ENCODE measurements at regions not wholly inside any gene's neighbourhood (a gene's known extent, or its start where the extent isn't known, plus 50 kb on each side); places are given as distances from the start of the nearest gene placed in this dataset.

DNA sequence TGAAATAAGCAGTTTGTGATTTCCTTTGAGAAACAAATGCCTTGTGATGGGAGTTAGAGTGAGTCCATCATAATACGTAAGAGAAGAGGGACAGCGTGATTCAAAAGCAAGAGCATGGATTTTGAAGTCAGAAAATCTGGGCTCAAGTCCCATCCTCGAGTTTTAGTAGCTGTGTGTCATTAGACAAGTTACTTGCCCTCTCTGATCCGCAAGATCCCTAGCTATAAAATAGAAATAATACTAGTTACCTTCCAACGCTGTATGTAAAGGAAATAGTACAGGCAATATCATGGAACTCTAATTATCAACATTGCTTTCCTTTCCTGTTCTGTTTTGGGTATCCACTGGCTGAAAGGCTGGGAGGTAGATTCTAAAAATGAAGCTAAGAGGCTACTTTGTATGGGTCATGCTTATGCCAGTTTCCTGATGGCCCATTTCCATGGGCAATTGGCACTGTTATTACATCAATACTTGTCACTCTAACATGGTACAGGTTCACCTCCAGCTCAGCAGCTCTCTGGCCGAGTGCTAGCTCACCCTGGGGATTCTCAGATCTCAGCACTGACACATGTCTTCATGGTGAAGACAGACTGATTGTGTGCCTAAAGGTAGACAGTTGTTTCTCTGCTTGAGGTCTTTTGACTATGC lies 241.7 kb upstream of the KLF4 start:
- H3K4me3 ChIP-seq (ENCODE audit: low read depth, low read length) = no peak overlapping the region
- DNase-seq (ENCODE audit: low read depth) = no peak
- TF ChIP-seq, protein P1, sequence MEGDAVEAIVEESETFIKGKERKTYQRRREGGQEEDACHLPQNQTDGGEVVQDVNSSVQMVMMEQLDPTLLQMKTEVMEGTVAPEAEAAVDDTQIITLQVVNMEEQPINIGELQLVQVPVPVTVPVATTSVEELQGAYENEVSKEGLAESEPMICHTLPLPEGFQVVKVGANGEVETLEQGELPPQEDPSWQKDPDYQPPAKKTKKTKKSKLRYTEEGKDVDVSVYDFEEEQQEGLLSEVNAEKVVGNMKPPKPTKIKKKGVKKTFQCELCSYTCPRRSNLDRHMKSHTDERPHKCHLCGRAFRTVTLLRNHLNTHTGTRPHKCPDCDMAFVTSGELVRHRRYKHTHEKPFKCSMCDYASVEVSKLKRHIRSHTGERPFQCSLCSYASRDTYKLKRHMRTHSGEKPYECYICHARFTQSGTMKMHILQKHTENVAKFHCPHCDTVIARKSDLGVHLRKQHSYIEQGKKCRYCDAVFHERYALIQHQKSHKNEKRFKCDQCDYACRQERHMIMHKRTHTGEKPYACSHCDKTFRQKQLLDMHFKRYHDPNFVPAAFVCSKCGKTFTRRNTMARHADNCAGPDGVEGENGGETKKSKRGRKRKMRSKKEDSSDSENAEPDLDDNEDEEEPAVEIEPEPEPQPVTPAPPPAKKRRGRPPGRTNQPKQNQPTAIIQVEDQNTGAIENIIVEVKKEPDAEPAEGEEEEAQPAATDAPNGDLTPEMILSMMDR (IDR thresholded peaks at IDR 0.05; ENCODE audit: insufficient read depth, low read depth, low read length, missing control alignments) = no peak

DNA sequence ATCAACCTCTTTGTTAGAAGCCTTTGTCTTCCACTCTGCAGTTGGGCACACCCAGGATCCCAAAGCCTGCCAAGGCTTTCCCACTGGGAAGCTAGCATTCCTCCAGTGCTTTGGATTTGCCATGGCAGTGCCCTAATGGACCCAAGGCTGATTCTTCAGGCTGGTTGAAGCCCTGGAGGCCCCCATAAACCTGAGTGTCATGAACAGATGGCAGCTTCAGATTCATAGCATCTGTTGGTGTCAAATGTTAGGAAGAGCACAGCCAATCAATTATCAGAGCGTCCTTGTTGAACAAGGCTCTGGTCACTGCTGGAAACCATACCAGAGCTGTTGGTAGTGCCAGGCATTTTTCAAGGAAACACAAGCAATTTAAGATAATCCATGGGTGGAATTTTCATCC lies 241.1 kb upstream of the KLF4 start:
- TF ChIP-seq, protein P1 (IDR thresholded peaks at IDR 0.05; ENCODE audit: insufficient read depth, low read depth, low read length, missing control alignments) = no peak
- H3K4me3 ChIP-seq (ENCODE audit: low read depth, low read length) = no peak overlapping the region
- no peak for DNase-seq (ENCODE audit: low read depth)

DNA sequence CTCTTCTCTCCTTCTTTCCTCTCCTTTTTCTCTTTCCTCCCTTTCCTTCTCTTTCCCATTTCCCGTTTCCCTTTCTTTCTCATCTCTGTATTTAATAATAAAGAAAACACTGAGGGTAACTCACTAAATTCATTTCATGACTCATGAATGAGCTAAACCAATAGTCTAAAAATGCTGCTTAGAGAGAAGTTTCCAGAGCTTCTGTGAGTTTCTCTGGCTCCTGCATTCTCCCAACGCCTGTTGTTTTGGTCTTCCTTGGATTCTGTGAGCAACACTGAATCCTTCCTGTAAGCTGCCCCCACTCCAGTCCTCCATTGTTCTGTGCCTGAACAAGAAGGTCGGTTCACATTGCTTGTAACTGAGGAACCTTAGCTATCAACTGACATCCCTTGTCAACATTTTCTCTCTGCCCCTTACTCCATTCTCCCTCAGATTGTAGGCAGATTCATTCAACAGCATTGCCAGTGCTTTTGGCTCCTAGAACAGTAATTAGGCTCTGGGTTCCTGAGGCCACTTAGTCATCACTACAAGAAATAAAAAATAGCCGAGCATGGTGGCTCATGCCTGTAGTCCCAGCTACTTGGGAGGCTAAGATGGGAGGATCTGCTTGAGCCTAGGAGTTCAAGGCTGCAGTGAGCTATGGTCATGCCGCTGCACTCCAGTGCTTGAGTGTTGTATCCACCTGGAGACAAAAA lies 237.7 kb upstream of the KLF4 start:
- TF ChIP-seq, protein P1 (IDR thresholded peaks at IDR 0.05; ENCODE audit: insufficient read depth, low read depth, low read length, missing control alignments) = no peak
- DNase-seq (ENCODE audit: low read depth) = no peak
- H3K4me3 ChIP-seq (ENCODE audit: low read depth, low read length) = no peak overlapping the region

DNA sequence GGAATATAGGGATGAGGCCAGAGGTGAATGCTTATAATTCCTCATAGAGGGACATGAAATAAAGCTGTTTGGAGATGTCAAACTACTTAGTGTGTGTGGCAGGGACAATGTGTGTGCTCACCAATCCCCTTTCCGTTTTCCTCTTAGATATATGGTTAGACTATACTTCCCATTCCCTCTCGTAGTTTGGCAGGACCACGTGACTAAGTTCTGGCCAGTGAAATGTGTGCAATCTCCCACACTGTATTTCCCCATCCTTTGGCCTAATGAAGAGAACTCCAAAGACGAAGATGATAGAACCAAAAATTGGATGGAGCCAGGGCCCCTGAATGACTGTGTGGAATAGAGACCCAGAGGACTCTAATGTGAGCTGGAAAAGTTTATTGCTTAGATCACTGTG lies 233.4 kb upstream of the KLF4 start:
- H3K4me3 ChIP-seq (ENCODE audit: low read depth, low read length) = no peak overlapping the region
- no peak for DNase-seq (ENCODE audit: low read depth)
- TF ChIP-seq, protein P1 (IDR thresholded peaks at IDR 0.05; ENCODE audit: insufficient read depth, low read depth, low read length, missing control alignments) = no peak

GRCh38 chr9:107721705-107722245 lies 232.2 kb upstream of the KLF4 start:
- TF ChIP-seq, protein P1 (IDR thresholded peaks at IDR 0.05; ENCODE audit: insufficient read depth, low read depth, low read length, missing control alignments) = no peak
- no peak overlapping the region for H3K4me3 ChIP-seq (ENCODE audit: low read depth, low read length)
- DNase-seq (ENCODE audit: low read depth) = no peak

DNA sequence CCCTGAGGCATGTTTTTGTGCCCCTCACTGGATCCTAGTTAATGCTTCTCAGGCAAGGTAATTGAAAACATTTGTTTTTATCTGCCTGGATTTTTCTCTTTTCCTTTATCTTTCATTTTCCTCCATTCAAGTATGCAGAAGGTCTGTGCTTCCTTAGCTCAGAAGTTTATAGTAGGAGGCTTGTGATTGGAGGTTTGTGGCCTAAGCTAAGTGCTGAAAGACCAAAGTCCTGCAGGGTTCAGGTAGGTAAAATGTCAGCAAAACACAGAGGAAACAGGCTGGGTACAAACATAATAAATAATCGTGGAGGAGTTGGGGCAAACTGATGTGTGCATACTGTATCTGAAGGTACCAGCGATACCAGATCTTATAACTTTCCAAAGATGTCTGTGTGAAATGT lies 230.9 kb upstream of the KLF4 start:
- TF ChIP-seq, protein P1 (IDR thresholded peaks at IDR 0.05; ENCODE audit: insufficient read depth, low read depth, low read length, missing control alignments) = no peak
- DNase-seq (ENCODE audit: low read depth) = no peak
- H3K4me3 ChIP-seq (ENCODE audit: low read depth, low read length) = no peak overlapping the region
